Stomach (tissue), 4 donors: ENCODE measurements at regions not wholly inside any gene's neighbourhood (a gene's known extent, or its start where the extent isn't known, plus 50 kb on each side); places are given as distances from the start of the nearest gene placed in this dataset.

Experiments
- CTCF ChIP-seq, 7 experiments: fragments of 450-650 bp in 4 of 7; fragments of 200-600 bp in 3 of 7; sonication (generic) in 3 of 7; IDR thresholded peaks; one replicate each; pipeline ENCODE4 v1.5.1; 2016 to 2019; ENCODE audit warnings: antibody characterized with exemption in 7 of 7, control low read depth in 2 of 7, mild to moderate bottlenecking in 1 of 7
- POLR2A ChIP-seq, 4 donors: fragments of 450-650 bp; IDR thresholded peaks; one replicate each; pipeline ENCODE4 v1.6.1; 2016; ENCODE audit warnings: antibody characterized with exemption in 4 of 4, control low read depth in 2 of 4, mild to moderate bottlenecking in 1 of 4, moderate library complexity in 1 of 4
- POLR2AphosphoS5 ChIP-seq, 3 donors: sonication (generic); formaldehyde crosslinking; IDR thresholded peaks; one replicate each; pipeline ENCODE4 v1.6.1; 2016; ENCODE audit warnings: antibody characterized with exemption in 3 of 3

- TF ChIP-seq CTCF (IDR thresholded peaks at IDR 0.05): no peak
- no peak for TF ChIP-seq POLR2A (IDR thresholded peaks at IDR 0.05)
- no peak for TF ChIP-seq POLR2AphosphoS5 (IDR thresholded peaks at IDR 0.05)
Observed at GRCh38 chrX:6768881-6769280, 234.0 kb upstream of the VCX3A start.
